ENCODE measurements at regions not wholly inside any gene's neighbourhood (a gene's known extent, or its start where the extent isn't known, plus 50 kb on each side); places are given as distances from the start of the nearest gene placed in this dataset.

DNA sequence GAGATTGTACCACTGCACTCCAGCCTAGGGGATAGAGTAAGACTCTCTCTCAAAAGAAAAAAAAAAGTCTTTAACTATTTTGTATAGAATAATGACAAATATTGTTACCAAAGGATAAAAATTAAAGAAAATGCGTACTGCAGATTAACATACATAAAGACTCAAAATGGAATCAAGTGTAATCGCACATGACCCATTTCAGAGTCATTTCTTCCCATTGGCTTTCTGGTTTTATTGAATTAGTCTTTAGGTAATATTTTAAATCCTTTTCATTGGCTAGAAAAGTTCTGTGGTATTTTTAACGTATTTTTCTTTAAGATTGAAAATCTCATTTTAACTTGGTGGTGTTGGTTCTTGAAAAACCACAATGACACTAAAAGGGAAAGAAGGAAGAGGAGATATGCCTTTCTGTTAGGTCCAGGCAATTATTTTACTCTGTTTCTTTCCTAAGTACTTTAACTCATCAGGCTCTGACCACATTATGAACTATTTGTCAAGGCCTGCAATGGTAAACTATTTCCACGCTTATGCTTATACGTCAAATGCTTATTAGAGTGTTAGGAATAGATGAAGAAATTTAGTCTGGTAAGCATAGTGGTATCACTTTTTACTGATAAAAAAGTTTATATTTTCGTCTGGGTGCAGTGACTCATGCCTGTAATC, 52.3 kb downstream of the PLEKHG1 start:
- DNase-seq (ENCODE audit: low read depth): no peak

DNA sequence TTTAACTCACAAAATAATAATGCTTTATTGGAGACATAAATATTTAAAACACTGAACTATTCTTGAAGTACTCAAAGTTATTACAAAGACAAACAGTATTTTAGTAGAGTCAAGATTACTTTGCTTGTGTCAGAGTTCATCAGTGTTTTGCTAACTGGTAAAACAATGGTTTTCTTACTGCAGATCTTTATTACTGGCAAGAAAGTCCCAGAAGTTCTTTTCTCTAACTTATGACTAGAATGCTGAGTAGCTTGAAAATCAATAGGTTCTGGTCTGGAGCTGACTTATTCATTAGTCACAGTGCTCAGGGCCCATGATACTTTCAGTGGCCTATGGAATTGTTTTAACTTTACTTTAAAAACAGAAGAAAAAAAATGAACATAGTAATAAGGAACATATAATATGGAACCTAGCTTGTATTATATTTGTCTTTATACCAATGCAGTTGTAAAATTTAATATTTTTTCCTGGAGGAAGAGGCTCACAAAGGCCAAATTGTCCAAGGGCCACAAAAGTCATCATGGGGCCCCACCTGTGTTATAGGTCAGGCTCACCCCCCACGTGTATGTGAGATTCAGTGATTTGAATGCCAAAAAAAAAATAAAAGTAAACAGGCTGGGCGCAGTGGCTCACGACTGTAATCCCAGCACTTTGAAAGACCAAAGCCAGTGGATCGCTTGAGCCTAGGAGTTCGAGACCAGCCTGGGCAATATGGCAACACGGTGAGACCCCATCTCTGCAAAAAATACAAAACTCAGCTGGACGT, 53.3 kb downstream of the PLEKHG1 start:
- no peak for DNase-seq (ENCODE audit: low read depth)

DNA sequence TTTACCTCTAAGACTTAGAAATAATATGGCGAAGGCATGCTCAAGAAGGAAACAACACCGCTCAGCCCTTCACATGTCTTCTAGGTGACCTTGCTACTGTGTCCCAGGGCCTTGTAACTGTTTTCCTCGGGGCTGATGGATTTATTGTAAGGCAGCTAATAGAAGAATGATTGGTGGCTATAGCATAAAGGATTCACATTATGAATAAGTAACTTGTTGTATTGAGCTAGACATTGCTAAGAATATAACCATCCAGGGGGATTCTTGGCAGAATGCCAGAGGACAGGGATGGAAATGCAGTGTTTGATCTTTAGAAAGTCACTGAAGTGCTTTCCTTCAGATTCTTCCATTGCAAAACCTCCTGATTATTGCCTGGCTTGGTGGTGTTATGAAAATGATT, 54.9 kb downstream of the PLEKHG1 start:
- DNase-seq (ENCODE audit: low read depth): no peak

DNA sequence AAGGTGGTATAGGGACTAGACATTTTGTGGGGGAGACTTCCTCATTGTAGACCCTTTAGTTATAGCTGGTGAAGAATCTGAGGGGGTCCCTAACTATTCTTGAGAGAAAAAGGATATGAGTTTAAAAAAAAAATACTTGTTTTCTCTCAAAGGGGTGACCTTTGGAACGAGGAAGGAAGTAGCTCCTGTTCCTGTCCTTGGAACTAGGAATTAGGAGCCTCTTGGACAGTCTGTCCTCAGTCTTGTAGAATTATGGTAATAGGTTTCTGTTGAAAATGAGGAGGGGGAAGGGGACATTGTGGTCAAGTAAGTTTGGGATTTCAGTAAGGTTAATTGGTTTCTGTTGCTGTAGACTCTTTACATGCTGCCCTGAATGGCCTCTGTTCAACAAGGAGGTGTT, 56.5 kb downstream of the PLEKHG1 start:
- DNase-seq (ENCODE audit: low read depth): no peak

DNA sequence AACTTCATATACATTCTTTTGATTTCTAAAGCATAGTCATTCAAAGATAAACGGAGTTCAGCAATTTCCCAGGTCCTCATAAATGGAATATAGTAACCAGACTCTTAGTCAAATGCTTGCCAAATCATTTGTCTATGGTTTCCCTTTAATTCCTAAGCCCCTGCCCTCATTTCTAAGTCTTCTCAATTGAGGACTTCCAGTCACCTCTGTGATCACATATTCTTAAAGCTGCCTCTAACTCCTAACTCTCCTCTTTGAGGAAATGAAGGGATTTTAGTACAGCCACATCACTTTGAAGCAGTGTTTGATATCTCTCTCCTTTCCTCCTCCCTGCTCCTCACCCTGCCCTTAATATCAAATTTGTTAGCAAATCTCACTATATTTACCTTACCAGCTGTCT, 58.7 kb downstream of the PLEKHG1 start:
- DNase-seq (ENCODE audit: low read depth): no peak

DNA sequence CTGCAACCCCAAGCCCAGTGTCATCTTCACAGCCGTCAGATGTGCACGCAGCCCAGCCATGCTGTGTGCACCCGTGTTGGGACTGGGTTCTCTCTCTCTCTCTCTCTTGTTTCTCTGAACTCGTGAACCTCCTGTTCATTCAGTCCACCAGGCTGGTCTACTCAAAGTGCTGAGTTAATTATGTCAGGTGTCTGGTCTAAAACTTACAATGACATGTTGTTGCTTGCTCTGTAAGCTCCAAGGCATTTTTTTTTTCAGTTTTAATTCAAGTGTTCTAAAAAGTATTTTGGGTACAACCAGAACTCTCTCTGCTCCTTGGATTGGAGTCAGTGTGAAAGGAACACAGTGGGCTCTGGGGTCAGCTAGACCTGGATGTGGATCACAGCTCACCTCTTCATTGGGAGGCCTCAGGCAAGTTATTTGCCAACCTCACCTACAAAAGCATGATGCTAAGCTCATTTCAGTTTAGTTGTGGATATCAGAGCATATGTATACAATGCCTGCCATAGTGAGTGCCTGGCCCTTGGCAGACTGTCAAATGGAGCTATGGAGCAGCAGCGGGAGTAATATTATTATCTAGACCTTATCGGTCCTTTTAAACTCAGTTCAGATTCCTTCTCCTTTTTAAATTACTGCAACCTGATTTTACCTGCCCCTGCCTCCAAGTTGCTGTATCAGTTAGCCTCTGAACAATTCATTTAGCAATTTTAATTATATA, 59.5 kb downstream of the PLEKHG1 start:
- DNase-seq (ENCODE audit: low read depth): no peak

DNA sequence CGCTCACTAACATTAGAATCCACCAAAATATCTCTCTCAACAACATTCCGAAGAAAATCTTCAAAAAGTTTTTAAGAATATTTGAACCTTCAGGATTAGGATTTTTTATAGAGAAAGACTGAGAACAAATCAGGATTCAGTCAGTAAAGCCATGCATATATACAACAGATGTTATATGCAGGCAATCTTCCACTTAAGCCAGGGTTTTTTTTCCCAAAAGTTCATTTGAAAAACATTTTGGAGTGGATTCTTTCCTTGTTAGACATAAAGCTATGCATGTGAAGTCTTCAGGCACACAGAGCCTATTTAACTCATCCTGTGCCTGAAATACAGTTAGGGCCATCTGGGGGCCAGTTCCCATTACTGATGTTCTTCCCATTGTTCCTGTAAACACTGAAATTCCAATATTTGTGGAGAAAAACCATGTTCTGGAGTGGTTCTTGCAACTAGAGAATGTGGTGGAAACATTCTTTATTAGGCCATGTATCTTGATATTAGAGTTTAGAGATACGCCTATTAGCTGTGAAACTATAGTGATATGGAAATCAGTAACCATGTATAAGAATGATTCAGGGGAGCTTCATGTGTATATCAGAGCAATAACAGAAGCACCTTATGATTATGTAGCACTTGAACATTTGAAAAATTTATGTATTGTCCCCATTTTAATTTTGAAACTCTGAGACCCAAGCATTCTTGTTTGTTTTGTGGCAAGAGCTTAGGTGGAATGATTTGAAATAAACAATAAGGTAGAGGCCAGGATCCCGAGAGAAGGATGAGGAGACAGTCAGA, 61.7 kb downstream of the PLEKHG1 start:
- no peak for DNase-seq (ENCODE audit: low read depth)

DNA sequence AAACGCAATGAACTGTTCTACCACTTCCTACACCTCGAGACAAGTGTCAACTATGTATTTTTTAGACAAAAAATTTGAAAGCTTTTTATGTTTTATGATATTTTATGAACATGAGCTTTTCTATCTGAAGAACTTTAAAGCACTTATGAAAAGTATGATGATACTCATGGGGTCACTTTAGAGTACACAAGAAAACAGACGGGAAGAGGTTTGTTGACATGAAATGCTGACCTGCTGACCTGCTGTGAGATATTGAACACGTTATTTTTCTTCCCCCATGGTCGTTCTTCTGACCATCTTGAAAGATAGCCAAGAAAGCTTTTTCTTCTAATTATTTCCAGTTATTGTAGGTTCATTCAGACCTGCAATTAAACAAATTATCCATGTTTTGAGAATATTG, 63.1 kb downstream of the PLEKHG1 start:
- no peak for DNase-seq (ENCODE audit: low read depth)

DNA sequence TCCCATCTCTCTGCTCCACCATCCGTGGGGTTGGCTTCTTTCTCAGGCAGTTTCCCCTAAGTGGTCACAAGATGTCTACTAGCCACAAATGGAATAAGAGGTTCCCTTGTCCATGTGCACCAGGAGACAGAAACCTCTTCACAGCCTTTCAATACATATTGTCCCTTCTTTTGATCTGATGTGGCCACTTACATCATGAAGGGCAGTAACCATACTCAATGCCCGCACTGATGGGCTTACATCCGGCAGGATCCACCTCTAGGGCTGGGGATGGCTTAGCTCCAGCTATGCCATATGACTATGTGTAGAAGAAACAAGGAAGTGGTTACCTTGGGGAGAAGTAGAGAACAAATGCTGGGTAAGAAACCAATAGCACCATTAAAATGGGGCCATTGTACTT, 64.4 kb downstream of the PLEKHG1 start:
- no peak for DNase-seq (ENCODE audit: low read depth)

DNA sequence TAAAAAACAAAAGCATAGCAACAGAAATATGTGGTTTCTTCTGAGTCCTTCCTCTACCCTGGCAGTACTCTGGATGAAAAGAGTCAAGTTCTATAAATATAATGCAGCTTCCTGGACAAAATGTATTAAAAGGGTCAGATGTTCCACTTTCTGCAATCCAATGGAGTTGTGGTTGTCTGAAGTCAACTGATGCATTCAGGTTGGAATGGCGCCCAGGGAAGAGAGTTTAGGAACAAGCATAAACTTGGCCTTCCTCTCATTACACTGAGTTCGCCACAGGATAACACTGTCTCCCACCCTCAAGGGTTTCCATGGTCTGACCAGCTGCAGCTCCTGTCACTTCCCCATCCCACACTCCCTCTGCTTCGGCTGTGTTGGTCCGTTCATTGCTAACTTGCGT, 66.4 kb downstream of the PLEKHG1 start:
- no peak for DNase-seq (ENCODE audit: low read depth)

DNA sequence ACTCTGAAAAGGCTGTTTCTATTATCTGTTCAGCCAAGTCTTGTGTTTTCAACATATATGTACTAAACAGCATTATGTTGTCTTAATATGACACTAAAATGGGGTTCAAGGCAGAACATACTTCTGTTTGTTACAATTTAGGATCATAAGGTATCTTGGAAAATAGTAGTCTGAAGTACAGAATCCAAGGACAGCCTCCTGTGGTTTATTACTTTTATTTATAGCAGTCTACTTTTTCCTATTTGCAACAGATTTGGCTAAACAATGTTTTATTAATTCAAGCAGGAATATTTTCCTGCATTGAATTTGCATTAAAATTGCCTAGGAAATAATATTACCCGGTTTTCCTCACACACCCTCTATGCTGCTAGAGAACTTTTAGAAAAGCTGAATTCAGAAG, 67.7 kb downstream of the PLEKHG1 start:
- no peak for DNase-seq (ENCODE audit: low read depth)

DNA sequence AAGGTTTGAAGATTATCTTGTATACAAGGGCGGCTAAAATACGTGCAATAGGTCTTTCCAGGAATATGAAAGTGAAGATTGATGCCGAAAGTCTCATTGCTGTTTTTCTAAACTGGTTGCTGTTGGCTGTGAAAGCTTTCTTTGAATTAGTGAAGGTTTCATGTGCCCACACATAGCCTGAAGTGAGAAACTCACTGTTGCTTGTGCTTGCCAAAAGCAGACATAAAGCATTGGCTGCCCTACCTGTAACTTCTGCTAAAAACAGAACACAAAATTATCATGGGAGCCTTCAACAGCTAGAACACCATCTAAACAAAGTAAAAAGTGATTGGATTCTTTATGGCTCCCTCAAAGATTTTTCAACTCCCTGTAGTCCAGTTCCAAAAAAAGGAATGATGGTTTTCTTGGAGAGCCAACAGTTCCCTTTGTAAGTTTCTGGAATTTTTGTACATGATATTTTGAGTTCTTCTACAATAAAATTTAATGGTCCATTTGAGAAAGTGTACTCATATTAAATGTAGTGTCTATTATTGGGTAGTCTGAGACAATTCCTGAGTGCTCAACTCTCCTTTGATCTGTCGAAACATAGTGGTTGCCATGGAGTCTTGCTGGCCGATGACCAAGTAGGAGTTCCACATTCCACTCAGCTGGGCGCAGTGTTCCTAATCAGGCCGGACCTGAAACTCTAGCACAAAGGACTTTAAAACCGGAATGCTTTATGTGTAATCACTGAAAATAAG, 68.5 kb downstream of the PLEKHG1 start:
- no peak for DNase-seq (ENCODE audit: low read depth)

DNA sequence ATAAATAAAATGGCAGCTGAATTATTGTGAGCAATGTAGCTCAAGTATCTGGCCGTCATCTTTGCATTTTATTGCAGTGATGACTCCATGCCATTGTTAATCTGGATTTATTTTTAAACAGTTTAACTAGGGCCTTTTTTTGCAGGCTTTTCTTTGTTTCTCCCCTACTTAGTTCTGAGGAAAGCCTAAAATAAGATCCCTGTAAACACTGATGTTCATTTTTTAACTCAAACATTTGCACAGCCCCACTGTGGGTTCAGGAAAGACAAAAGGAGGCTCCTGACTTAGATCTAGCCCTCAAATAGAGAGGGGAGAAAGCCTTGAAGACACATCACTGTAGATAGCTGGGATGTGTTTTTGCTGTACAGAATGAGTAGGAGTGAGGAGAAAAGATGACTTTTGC, 69.2 kb downstream of the PLEKHG1 start:
- no peak for DNase-seq (ENCODE audit: low read depth)

DNA sequence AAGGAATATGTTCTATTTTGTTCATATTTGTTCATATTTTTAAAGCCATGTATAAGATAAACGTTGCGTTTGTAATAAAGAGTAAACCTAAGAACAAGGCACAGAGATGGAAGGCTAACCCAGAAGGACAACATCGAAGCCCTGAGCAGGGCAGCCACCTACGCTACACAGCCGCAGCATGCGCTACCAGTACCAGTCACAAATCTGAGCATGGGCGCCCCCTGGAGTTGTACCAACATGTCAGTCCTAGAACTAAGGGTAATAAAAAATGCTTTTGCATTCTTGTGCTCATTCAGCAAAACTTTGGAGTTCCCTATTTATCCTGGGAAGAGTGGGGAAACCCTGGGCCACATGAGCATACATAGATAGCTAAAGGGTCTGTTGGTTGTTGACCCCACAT, 70.6 kb downstream of the PLEKHG1 start:
- no peak for DNase-seq (ENCODE audit: low read depth)

DNA sequence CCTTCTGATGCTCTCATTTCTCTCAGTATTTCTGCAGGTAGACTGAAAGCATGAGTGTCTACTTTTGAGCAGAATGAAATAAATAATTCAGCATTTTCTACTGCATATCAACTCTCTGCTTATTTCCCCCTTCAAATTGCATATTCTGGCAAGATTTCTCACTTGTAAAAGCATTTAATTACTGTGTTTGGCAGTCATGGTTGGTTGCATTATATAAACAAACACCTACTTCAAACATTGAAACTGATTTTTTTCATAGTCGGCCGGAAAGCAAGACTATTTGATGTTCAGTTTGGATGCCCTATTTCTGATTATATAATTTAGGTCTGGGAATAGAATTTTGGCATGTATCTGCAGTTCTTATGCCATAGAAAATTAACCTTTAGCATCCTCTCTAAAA, 73.1 kb downstream of the PLEKHG1 start:
- no peak for DNase-seq (ENCODE audit: low read depth)

DNA sequence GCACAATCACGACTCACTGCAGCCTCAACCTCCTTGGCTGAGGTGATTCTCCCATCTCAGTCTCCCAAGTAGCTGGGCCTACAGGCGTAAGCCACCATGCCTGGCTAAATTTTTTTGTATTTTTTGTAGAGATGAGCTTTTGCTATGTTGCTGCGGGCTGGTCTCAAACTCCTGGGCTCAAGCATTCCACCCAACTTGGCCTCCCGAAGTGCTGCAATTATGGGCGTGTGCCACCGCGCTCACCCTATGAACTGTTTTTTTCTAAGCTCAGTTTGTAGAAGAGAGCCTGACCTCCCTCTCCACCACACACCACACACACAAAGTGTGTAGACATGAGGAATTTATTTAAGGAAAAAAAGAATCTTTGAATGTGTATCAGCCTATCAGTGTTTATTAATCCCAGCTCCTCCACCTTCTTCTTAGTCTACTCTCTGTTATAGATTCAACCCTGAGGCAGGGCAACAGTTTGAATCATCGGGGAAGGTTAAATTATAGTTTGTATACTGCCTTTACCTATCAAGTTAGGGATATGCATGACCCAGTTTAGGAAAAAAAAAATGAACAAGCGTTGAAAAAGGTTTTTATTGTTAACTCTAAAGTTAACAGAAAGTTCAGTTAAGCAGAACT, 74.1 kb downstream of the PLEKHG1 start:
- no peak for DNase-seq (ENCODE audit: low read depth)

DNA sequence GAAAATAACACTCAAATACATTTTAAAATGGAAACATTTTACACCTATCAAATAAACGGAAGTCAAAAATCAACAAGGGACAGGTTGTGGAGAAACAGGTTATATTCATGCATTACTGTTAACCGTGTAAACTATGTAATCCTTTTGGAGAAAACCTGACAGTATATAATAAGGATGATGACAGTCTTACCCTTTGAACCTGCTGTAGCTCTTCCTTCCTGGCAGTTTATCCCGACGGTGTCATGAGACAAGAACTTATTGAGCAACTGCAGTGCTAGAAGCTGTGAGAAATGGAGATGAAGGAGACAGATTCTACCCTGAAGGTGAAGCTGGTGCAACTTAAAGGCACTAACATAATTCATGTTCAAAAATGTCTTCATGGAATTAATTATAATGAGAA, 76.7 kb downstream of the PLEKHG1 start:
- no peak for DNase-seq (ENCODE audit: low read depth)

DNA sequence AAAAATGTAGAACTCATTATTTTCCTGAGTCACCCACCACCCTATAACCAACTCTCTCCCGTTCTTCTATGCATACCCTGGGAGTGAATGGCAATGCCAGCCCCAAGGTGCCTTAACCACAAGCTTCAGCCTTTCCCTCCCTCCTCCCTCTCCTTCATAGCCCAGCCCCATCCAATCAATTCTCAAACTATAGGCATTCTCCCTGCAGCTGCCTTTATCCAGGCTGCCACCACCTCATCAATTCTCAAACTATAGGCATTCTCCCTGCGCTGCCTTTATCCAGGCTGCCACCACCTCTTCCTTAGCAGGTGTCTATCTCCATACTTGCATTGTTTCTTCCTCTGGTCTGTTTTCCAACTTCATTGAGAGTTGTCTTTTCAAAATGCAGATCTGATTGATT, 77.1 kb downstream of the PLEKHG1 start:
- DNase-seq (ENCODE audit: low read depth): no peak

DNA sequence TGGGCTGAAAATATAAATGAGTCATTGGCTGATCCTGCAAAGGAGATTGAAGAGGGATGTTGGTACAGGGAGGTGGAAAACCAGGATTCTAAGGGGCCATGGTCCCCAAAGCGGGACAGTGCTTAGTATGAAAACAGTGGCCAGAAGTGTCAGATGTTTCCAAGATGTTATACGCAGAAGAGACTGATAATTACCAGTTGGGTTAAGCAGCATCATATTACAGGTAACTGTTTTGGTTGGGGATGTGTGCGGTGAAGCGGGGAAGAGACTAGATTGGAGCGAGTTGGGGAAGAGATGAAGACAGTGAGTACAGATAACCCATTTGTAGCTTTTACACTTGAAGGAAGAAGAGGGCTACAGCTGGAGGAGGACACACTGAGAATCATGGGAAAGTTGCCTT, 80.8 kb downstream of the PLEKHG1 start:
- no peak for DNase-seq (ENCODE audit: low read depth)

DNA sequence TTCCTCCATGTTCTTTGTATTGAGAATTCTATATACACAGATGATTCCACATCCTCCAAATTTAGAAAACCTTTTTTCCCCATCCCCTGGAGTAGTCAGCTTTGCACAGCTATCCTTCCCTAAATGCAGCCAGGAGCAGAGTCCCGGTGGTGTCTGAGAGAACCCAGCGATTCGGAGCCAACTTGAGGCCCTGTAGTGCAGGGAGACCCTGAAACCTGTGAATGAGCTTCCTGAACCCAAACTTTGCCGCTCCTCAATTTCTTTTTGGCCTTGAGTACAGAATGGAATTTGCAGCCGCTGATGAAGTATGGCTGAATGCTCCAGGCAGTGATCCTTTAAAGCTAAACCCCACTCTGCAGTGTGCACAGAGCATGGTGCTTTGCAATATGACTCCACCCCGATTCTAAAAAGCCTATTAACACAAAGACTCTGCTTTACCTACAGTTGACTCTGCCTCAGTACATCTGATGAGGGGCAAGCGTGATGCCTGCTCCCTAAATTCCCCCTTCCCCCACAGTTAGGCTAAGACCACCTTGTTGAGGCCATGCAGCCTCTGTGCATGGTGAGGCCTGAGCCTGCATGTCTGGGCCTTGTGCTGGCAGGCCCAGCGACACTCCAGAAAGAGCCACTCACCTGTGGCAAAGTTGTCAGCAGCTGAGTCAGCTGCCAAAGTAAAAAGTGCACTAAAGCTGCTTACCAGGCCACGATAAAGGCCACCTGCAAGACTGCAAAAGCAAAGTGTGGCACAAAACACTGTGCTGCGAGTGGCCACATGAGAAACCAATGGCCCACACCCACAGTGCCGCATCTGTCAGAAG, 82.1 kb downstream of the PLEKHG1 start:
- no peak for DNase-seq (ENCODE audit: low read depth)
